ENCODE measurements at regions not wholly inside any gene's neighbourhood (a gene's known extent, or its start where the extent isn't known, plus 50 kb on each side); places are given as distances from the start of the nearest gene placed in this dataset.

DNA sequence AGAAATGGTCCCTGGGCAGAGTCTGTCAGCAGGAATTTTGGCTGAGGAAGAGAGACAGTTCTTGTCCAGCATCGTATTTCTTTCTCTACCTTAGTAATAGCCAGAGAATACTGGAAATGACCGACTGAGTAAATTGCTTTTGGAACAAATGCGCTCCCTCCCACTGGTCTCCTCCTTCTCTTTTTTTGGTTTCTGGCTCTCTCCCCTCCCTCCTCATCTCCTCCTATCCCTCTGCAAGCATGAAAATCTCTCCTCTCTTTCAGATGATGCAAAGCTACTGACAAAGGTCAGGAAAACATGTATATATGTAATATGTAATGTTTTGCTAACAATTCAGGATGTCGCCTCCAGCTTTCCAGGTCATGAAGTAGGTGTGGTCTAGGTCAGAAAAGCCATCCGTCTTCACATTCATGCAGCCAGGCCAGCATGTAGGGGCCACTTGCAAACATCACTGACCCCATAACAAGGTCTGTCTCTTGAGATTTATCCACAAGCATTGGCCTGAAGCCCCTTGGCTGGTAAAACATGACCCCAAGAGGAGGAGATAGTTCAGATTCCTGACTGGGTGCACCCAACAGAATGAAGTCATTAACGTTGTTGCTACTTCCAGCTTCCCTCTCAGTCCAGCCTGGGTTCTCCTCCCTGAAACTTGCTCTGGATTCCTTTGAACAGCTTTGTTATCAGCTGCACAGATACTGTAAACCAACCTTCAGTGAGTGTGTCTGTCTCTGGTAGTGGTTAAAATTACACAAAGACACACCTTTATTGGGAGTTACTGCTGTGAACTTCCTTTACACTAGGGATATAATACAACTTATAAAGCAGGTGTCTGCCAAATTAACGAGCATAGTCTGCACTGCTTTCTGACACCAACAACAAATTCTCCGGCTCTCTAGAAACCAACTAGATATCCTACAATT, 864.4 kb upstream of the KLHL29 start:
- no peak for TF ChIP-seq EZH2 (IDR thresholded peaks at IDR 0.05)
- no peak for TF ChIP-seq POLR2AphosphoS5 (IDR thresholded peaks at IDR 0.05; ENCODE audit: borderline replicate concordance, low read depth, low read length)
- no peak for TF ChIP-seq FOXP2 (optimal IDR thresholded peaks at IDR 0.05; ENCODE audit: control extremely low read depth, extremely low read length, insufficient read depth)
- Histone ChIP-seq H3K9ac (ENCODE audit: insufficient read length) (no peak overlapping the region), H3K9me3 (ENCODE audit: low read depth, low read length) (no peaks in the 10 kb centered on the region), H3K36me3 (ENCODE audit: insufficient read depth, low read length) (no peaks in the 10 kb centered on the region), H3K4me3 (no peak overlapping the region), H3K27ac (no peak overlapping the region)
- DNase-seq (ENCODE audit: low read depth, low spot score) = no peak

DNA sequence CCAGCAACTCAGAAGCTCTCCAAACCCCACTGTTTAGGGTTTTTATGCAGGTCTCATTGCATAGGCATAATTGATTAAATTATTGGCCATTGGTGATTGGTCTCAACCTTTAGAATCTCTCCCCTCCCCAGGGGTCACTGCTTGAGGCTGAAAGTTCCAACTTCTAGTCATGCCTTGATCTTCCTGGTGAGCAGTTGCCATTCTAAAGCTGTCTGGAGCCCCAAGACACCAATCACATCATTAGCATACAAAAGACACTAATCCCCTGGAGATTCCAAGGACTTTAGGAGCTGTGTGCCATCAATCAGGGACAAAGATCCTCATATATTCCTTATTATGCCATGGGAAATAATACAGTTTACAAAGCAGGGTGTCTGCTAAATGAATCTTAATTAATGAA, 863.4 kb upstream of the KLHL29 start:
- no peak overlapping the region for H3K9ac ChIP-seq (ENCODE audit: insufficient read length)
- H3K4me3 ChIP-seq = no peak overlapping the region
- H3K9me3 ChIP-seq (ENCODE audit: low read depth, low read length) = no peaks in the 10 kb centered on the region
- no peak for TF ChIP-seq POLR2AphosphoS5 (IDR thresholded peaks at IDR 0.05; ENCODE audit: borderline replicate concordance, low read depth, low read length)
- no peak for TF ChIP-seq EZH2 (IDR thresholded peaks at IDR 0.05)
- TF ChIP-seq FOXP2 (optimal IDR thresholded peaks at IDR 0.05; ENCODE audit: control extremely low read depth, extremely low read length, insufficient read depth) = no peak
- no peaks in the 10 kb centered on the region for H3K36me3 ChIP-seq (ENCODE audit: insufficient read depth, low read length)
- DNase-seq (ENCODE audit: low read depth, low spot score) = no peak
- H3K27ac ChIP-seq = no peak overlapping the region

DNA sequence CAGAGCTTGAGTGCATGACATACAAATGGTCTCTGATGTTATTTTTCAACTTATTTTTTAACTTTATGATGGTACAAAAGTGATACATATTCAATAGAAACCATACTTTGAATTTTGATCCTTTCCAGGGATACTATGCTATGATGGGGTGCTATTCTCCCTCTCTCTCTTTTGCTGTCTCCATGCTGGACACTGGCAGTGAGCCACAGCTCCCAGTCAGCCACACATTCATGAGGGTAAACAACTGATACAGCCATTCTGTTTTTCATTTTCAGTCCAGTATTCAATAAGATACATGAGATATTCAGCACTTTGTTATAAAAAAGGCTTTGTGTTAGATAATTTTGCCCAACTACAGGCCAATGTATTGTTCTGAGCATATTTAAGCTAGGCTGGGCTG, 859.3 kb upstream of the KLHL29 start:
- Histone ChIP-seq H3K9ac (ENCODE audit: insufficient read length) (no peak overlapping the region), H3K9me3 (ENCODE audit: low read depth, low read length) (no peaks in the 10 kb centered on the region), H3K36me3 (ENCODE audit: insufficient read depth, low read length) (no peaks in the 10 kb centered on the region), H3K27ac (no peak overlapping the region), H3K4me3 (no peak overlapping the region)
- no peak for DNase-seq (ENCODE audit: low read depth, low spot score)
- TF ChIP-seq EZH2 (IDR thresholded peaks at IDR 0.05) = no peak
- TF ChIP-seq FOXP2 (optimal IDR thresholded peaks at IDR 0.05; ENCODE audit: control extremely low read depth, extremely low read length, insufficient read depth) = no peak
- no peak for TF ChIP-seq POLR2AphosphoS5 (IDR thresholded peaks at IDR 0.05; ENCODE audit: borderline replicate concordance, low read depth, low read length)

DNA sequence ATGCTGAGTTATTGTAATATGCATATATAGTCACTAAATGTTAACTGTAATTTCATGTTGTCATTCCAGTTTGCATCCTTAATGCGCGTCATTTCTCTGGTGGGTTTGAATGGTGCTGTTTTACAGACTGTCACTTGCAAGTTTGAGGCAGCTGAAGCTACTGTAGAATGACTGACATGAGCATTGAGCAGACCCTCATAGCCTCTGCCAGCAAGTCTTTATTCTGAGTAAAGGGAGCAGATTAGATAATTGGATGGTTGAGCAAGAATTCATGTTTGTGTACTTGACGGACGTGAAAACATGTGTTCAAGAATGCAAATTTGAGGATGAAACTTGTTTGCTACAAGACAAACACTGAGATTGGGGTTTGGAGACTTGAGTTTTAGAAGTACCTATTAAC, 854.8 kb upstream of the KLHL29 start:
- TF ChIP-seq EZH2 (IDR thresholded peaks at IDR 0.05) (no peak), POLR2AphosphoS5 (IDR thresholded peaks at IDR 0.05; ENCODE audit: borderline replicate concordance, low read depth, low read length) (no peak), FOXP2 (optimal IDR thresholded peaks at IDR 0.05; ENCODE audit: control extremely low read depth, extremely low read length, insufficient read depth) (no peak)
- no peak overlapping the region for H3K9ac ChIP-seq (ENCODE audit: insufficient read length)
- no peaks in the 10 kb centered on the region for H3K9me3 ChIP-seq (ENCODE audit: low read depth, low read length)
- no peak overlapping the region for H3K4me3 ChIP-seq
- no peak for DNase-seq (ENCODE audit: low read depth, low spot score)
- no peak overlapping the region for H3K27ac ChIP-seq
- no peaks in the 10 kb centered on the region for H3K36me3 ChIP-seq (ENCODE audit: insufficient read depth, low read length)

DNA sequence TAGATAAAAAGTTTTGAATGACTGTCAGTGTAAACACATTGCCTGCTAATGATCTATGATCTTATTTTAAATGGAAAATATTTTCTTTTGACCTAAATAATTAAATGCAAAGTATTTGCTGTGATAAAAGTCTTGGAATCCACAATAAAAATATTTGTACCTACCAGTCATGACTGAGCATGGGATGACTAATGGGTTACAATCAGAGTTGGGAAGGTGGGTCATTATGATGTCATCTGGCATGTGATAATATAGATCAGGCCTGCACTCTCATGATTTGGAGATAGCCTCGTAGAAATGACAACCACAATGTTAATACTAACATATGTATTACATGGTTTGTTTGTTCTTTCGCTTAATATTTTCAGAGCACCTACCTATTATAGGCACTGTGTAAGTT, 848.8 kb upstream of the KLHL29 start:
- H3K27ac ChIP-seq = no peak overlapping the region
- no peaks in the 10 kb centered on the region for H3K36me3 ChIP-seq (ENCODE audit: insufficient read depth, low read length)
- H3K4me3 ChIP-seq = no peak overlapping the region
- no peak overlapping the region for H3K9ac ChIP-seq (ENCODE audit: insufficient read length)
- TF ChIP-seq POLR2AphosphoS5 (IDR thresholded peaks at IDR 0.05; ENCODE audit: borderline replicate concordance, low read depth, low read length) (no peak), EZH2 (IDR thresholded peaks at IDR 0.05) (no peak), FOXP2 (optimal IDR thresholded peaks at IDR 0.05; ENCODE audit: control extremely low read depth, extremely low read length, insufficient read depth) (no peak)
- DNase-seq (ENCODE audit: low read depth, low spot score) = no peak
- H3K9me3 ChIP-seq (ENCODE audit: low read depth, low read length) = no peaks in the 10 kb centered on the region

DNA sequence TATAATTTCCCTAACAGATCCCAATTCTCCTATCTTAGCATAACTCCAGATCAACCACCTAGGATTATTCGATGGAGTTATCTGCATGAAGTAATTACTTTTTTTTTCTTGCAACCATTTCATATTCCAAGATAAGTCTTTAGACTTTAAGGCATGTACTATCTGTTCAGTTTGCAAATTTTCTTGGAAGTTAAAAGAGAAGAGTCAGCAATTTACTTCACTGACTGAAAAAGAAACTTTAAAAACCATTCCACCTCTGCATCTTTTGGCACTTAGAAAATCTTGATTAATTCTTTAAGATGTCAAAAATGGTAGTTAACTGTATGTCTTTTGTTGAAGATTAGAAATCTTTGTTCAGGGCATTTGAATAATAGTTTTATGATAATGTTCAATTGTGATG, 830.5 kb upstream of the KLHL29 start:
- no peaks in the 10 kb centered on the region for H3K36me3 ChIP-seq (ENCODE audit: insufficient read depth, low read length)
- TF ChIP-seq POLR2AphosphoS5 (IDR thresholded peaks at IDR 0.05; ENCODE audit: borderline replicate concordance, low read depth, low read length) (no peak), EZH2 (IDR thresholded peaks at IDR 0.05) (no peak), FOXP2 (optimal IDR thresholded peaks at IDR 0.05; ENCODE audit: control extremely low read depth, extremely low read length, insufficient read depth) (no peak)
- H3K9me3 ChIP-seq (ENCODE audit: low read depth, low read length) = no peaks in the 10 kb centered on the region
- H3K9ac ChIP-seq (ENCODE audit: insufficient read length) = no peak overlapping the region
- DNase-seq (ENCODE audit: low read depth, low spot score) = no peak
- H3K4me3 ChIP-seq = no peak overlapping the region
- no peak overlapping the region for H3K27ac ChIP-seq

DNA sequence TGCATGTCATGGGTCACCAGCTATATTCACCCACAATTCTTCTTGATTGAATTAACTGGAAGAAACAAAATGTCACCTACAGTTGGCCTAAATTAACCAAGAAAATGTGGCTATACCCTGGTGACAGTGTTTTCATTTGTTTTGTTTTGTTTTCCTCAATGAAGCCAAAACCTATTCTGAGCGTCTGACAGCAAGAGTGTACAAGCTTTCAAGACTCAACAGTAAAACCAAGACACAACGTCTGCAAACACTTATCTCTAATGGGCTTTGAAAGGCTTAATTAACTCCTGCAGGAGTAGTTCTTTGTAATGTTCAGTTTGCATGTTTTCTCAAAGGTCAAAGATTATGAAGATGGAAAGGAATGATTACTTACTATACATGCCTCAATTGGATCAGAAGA, 827.6 kb upstream of the KLHL29 start:
- Histone ChIP-seq H3K27ac (no peak overlapping the region), H3K4me3 (no peak overlapping the region), H3K36me3 (ENCODE audit: insufficient read depth, low read length) (no peaks in the 10 kb centered on the region), H3K9me3 (ENCODE audit: low read depth, low read length) (no peaks in the 10 kb centered on the region), H3K9ac (ENCODE audit: insufficient read length) (no peak overlapping the region)
- no peak for DNase-seq (ENCODE audit: low read depth, low spot score)
- TF ChIP-seq FOXP2 (optimal IDR thresholded peaks at IDR 0.05; ENCODE audit: control extremely low read depth, extremely low read length, insufficient read depth) (no peak), EZH2 (IDR thresholded peaks at IDR 0.05) (no peak), POLR2AphosphoS5 (IDR thresholded peaks at IDR 0.05; ENCODE audit: borderline replicate concordance, low read depth, low read length) (no peak)

DNA sequence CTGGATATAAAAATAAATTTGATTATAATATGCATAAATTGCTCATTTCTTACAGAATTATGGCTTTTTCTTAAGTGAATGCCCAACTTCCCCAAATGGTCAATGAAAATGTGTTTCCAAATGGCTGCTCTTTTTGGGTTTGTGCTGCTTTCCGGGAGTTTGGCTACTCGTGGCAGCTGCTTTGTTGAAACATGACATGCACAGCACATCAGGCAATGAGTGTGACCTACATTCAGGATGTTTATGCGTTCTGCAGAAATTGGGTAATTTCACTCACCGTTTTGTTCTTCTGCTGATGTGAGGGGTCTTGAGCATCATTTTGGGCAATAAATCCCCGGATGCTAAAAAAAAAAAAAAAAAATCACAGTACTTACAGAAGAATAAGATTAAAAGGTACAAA, 825.0 kb upstream of the KLHL29 start:
- DNase-seq (ENCODE audit: low read depth, low spot score) = no peak
- no peak overlapping the region for H3K27ac ChIP-seq
- H3K36me3 ChIP-seq (ENCODE audit: insufficient read depth, low read length) = no peaks in the 10 kb centered on the region
- no peak overlapping the region for H3K9ac ChIP-seq (ENCODE audit: insufficient read length)
- TF ChIP-seq EZH2 (IDR thresholded peaks at IDR 0.05) = no peak
- no peak for TF ChIP-seq FOXP2 (optimal IDR thresholded peaks at IDR 0.05; ENCODE audit: control extremely low read depth, extremely low read length, insufficient read depth)
- no peak for TF ChIP-seq POLR2AphosphoS5 (IDR thresholded peaks at IDR 0.05; ENCODE audit: borderline replicate concordance, low read depth, low read length)
- no peak overlapping the region for H3K4me3 ChIP-seq
- H3K9me3 ChIP-seq (ENCODE audit: low read depth, low read length) = no peaks in the 10 kb centered on the region

Measured in SK-N-MC (cell line).